ENCODE measurements at regions not wholly inside any gene's neighbourhood (a gene's known extent, or its start where the extent isn't known, plus 50 kb on each side); places are given as distances from the start of the nearest gene placed in this dataset.

DNA sequence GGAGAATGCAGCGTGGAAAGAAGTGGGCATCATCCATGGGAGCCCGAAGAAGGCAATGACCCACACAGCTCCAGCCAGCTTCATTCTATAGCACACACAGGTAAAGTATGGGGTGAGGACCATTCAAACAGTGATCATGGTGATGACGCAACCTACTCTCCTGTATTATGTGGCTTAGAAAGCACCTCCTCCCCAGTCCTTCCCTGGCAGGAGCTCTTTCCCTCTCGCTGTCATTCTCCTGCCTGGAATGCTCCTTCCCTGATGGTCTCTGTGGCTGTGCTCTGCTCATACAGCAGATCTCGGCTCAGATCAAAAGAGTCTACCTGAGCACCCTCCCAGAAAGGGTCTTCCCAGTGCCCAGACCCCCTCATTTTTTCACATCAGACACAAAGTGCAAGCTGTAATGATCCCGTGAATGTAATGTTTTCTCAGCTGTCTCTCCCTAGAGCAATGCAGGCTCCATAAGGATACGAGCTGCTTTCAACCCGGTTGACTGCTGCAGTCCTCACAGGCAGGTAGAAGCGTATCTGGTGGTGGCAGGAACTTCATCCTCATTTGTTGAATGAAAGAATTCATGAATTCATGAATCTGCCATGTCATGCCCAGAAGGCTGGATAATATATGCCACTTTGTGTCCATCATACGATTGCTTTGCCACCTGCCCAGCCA, 248.8 kb downstream of the HS3ST3A1 start:
- no peak overlapping the region for H3K27ac ChIP-seq (ENCODE audit: low read length)
- Mint-ChIP-seq H3K27ac (no peak overlapping the region), H3K4me3 (no peak overlapping the region), H3K4me1 (no peaks in the 10 kb centered on the region), H3K9me3 (peaks cover 0 to 2% of the 10 kb centered on the region in 2 donors), H3K27me3 (ENCODE audit: low read depth in 2 of 2) (peaks cover 0 to 2% of the 10 kb centered on the region in 2 donors), H3K36me3 (no peaks in the 10 kb centered on the region)
- WGBS (ENCODE audit: insufficient coverage) = 89% methylated on average over 8 of the region's 10 CpGs
- no peaks in the 10 kb centered on the region for H3K27me3 ChIP-seq (ENCODE audit: control insufficient read depth, insufficient read depth, low read length)
- no peak overlapping the region for H3K4me3 ChIP-seq (ENCODE audit: low read length)
- DNase-seq (no peak), ATAC-seq (no peak)
- H3K36me3 ChIP-seq (ENCODE audit: control insufficient read depth, insufficient read depth, low read length) = no peaks in the 10 kb centered on the region
- TF ChIP-seq, protein P1, sequence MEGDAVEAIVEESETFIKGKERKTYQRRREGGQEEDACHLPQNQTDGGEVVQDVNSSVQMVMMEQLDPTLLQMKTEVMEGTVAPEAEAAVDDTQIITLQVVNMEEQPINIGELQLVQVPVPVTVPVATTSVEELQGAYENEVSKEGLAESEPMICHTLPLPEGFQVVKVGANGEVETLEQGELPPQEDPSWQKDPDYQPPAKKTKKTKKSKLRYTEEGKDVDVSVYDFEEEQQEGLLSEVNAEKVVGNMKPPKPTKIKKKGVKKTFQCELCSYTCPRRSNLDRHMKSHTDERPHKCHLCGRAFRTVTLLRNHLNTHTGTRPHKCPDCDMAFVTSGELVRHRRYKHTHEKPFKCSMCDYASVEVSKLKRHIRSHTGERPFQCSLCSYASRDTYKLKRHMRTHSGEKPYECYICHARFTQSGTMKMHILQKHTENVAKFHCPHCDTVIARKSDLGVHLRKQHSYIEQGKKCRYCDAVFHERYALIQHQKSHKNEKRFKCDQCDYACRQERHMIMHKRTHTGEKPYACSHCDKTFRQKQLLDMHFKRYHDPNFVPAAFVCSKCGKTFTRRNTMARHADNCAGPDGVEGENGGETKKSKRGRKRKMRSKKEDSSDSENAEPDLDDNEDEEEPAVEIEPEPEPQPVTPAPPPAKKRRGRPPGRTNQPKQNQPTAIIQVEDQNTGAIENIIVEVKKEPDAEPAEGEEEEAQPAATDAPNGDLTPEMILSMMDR (IDR thresholded peaks at IDR 0.05) = no peak
- intact Hi-C loops (cut with micrococcal nuclease) = no loop called here
- H3K9me3 ChIP-seq (ENCODE audit: control insufficient read depth, insufficient read depth, low read length) = no peaks in the 10 kb centered on the region
- H3K4me1 ChIP-seq (ENCODE audit: control insufficient read depth, insufficient read depth, low read length) = no peaks in the 10 kb centered on the region

GRCh38 chr17:13351046-13351445, 250.7 kb downstream of the HS3ST3A1 start:
- 82% methylated on average over 2 of the region's 3 CpGs for WGBS (ENCODE audit: insufficient coverage)
- Mint-ChIP-seq H3K27me3 (ENCODE audit: low read depth in 2 of 2) (peaks cover 0 to 4% of the 10 kb centered on the region in 2 donors), H3K36me3 (no peaks in the 10 kb centered on the region), H3K4me1 (no peaks in the 10 kb centered on the region), H3K4me3 (no peak overlapping the region), H3K27ac (no peak overlapping the region), H3K9me3 (peaks cover 0 to 3% of the 10 kb centered on the region in 2 donors)
- H3K36me3 ChIP-seq (ENCODE audit: control insufficient read depth, insufficient read depth, low read length) = no peaks in the 10 kb centered on the region
- no peaks in the 10 kb centered on the region for H3K4me1 ChIP-seq (ENCODE audit: control insufficient read depth, insufficient read depth, low read length)
- TF ChIP-seq, protein P1 (IDR thresholded peaks at IDR 0.05) = no peak
- H3K27ac ChIP-seq (ENCODE audit: low read length) = no peak overlapping the region
- no peaks in the 10 kb centered on the region for H3K27me3 ChIP-seq (ENCODE audit: control insufficient read depth, insufficient read depth, low read length)
- no peak for ATAC-seq
- intact Hi-C loops (cut with micrococcal nuclease) = no loop called here
- H3K4me3 ChIP-seq (ENCODE audit: low read length) = no peak overlapping the region
- H3K9me3 ChIP-seq (ENCODE audit: control insufficient read depth, insufficient read depth, low read length) = no peaks in the 10 kb centered on the region
- DNase-seq = no peak

- peaks cover 0 to 7% of the 10 kb centered on the region in 2 donors for H3K27me3 Mint-ChIP-seq (ENCODE audit: low read depth in 2 of 2)
- ATAC-seq (no peak), DNase-seq (no peak)
- TF ChIP-seq, protein P1 (IDR thresholded peaks at IDR 0.05) = no peak
- H3K27ac Mint-ChIP-seq = no peak overlapping the region
- Histone ChIP-seq H3K36me3 (ENCODE audit: control insufficient read depth, insufficient read depth, low read length) (no peaks in the 10 kb centered on the region), H3K27me3 (ENCODE audit: control insufficient read depth, insufficient read depth, low read length) (no peaks in the 10 kb centered on the region), H3K4me3 (ENCODE audit: low read length) (no peak overlapping the region), H3K9me3 (ENCODE audit: control insufficient read depth, insufficient read depth, low read length) (no peaks in the 10 kb centered on the region), H3K4me1 (ENCODE audit: control insufficient read depth, insufficient read depth, low read length) (no peaks in the 10 kb centered on the region), H3K27ac (ENCODE audit: low read length) (no peak overlapping the region)
- H3K36me3 Mint-ChIP-seq = no peaks in the 10 kb centered on the region
- H3K9me3 Mint-ChIP-seq = peaks cover 0 to 3% of the 10 kb centered on the region in 2 donors
- no peak overlapping the region for H3K4me3 Mint-ChIP-seq
- intact Hi-C loops (cut with micrococcal nuclease) = no loop called here
- WGBS (ENCODE audit: insufficient coverage) = 95% methylated on average over 7 of the region's 9 CpGs
- no peaks in the 10 kb centered on the region for H3K4me1 Mint-ChIP-seq
Observed at GRCh38 chr17:13350466-13350865, 251.3 kb downstream of the HS3ST3A1 start.

Data from natural killer cell (primary cell).